ENCODE measurements at regions not wholly inside any gene's neighbourhood (a gene's known extent, or its start where the extent isn't known, plus 50 kb on each side); places are given as distances from the start of the nearest gene placed in this dataset.
"Not testable (repeated sequence)": the region's sequence is repeated elsewhere in the genome, so short reads cannot be mapped to it uniquely, and the experiment has no call there.

DNA sequence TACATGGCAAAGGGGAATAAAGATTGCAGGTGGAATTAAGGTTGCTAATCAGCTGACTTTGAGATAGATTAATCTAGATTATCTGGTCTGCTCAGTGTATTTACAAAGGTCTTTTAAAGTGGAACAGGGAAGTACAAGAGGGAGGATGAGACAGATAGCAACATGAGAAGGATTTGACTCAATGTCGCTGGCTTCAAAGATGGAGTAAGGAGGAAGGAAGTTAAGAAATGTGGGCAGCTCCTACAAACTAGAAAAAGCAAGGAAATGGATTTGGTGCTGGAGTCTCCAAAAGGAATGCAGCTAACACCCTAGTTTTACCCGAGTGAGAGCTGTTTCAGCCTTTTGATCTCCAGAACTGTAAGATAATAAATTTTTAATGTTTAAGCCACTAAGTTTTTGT is 180.7 kb upstream of the TTC14 start:
- Mint-ChIP-seq H3K36me3 (no peaks in the 10 kb centered on the region), H3K27ac (no peak overlapping the region), H3K4me3 (no peak overlapping the region), H3K27me3 (no peaks in the 10 kb centered on the region), H3K9me3 (peaks cover 0 to 16% (median 1%) of the 10 kb centered on the region in 7 donors), H3K4me1 (no peaks in the 10 kb centered on the region)
- no peaks in the 10 kb centered on the region for H3K27me3 ChIP-seq (ENCODE audit: control insufficient read depth, insufficient read depth, low read length)
- H3K9me3 ChIP-seq (ENCODE audit: control insufficient read depth in 2 of 2, low read length in 2 of 2), result no peaks in the 10 kb centered on the region
- no peak overlapping the region for H3K27ac ChIP-seq (ENCODE audit: insufficient read depth, low read length, poor library complexity, severe bottlenecking)
- no peaks in the 10 kb centered on the region for H3K4me1 ChIP-seq (ENCODE audit: control insufficient read depth, insufficient read depth, low read length, poor library complexity, severe bottlenecking)
- H3K36me3 ChIP-seq (ENCODE audit: control insufficient read depth, insufficient read depth, low read length), result no peaks in the 10 kb centered on the region
- ATAC-seq (ENCODE audit: low read depth in 2 of 2) (no peak), DNase-seq (no peak)
- H3K4me3 ChIP-seq (ENCODE audit: low read depth, low read length), result no peak overlapping the region

- Mint-ChIP-seq H3K4me3 (peak overlapping the region in 1 of 4 donors; percentile 61), H3K9me3 (peaks cover 0 to 13% (median 1%) of the 10 kb centered on the region in 7 donors), H3K4me1 (no peaks in the 10 kb centered on the region), H3K27me3 (no peaks in the 10 kb centered on the region), H3K27ac (no peak overlapping the region), H3K36me3 (no peaks in the 10 kb centered on the region)
- ATAC-seq (ENCODE audit: low read depth in 2 of 2) (no peak), DNase-seq (no peak)
- no peaks in the 10 kb centered on the region for H3K36me3 ChIP-seq (ENCODE audit: control insufficient read depth, insufficient read depth, low read length)
- H3K9me3 ChIP-seq (ENCODE audit: control insufficient read depth in 2 of 2, low read length in 2 of 2), result no peaks in the 10 kb centered on the region
- H3K4me3 ChIP-seq (ENCODE audit: low read depth, low read length), result no peak overlapping the region
- no peaks in the 10 kb centered on the region for H3K4me1 ChIP-seq (ENCODE audit: control insufficient read depth, insufficient read depth, low read length, poor library complexity, severe bottlenecking)
- no peaks in the 10 kb centered on the region for H3K27me3 ChIP-seq (ENCODE audit: control insufficient read depth, insufficient read depth, low read length)
- no peak overlapping the region for H3K27ac ChIP-seq (ENCODE audit: insufficient read depth, low read length, poor library complexity, severe bottlenecking)
Observed at GRCh38 chr3:180421721-180422120, 180.2 kb upstream of the TTC14 start.

DNA sequence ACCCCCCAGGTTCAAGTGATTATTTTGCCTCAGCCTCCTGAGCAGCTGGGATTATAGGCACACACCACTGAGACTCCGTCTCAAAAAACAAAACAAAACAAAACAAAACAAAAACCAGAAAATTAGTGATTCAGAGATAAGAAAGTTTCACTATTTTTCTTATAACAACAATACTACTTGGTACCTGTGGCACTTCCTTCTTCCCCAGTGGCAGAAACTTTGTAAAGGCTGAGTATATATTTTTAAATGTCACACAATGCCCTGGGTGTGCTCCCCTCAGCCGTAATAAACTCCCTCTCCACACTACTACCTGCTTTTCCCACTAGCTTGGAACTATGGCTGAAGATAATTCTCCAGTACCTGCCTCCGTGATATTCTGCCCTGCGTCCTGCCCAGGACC is 177.7 kb upstream of the TTC14 start:
- not testable (repeated sequence) for H3K4me1 Mint-ChIP-seq; H3K27ac Mint-ChIP-seq; H3K27me3 Mint-ChIP-seq; H3K36me3 ChIP-seq (ENCODE audit: control insufficient read depth, insufficient read depth, low read length); H3K27ac ChIP-seq (ENCODE audit: insufficient read depth, low read length, poor library complexity, severe bottlenecking); H3K4me1 ChIP-seq (ENCODE audit: control insufficient read depth, insufficient read depth, low read length, poor library complexity, severe bottlenecking); H3K27me3 ChIP-seq (ENCODE audit: control insufficient read depth, insufficient read depth, low read length); H3K4me3 ChIP-seq (ENCODE audit: low read depth, low read length); H3K36me3 Mint-ChIP-seq; ATAC-seq (ENCODE audit: low read depth in 2 of 2); DNase-seq; H3K4me3 Mint-ChIP-seq; H3K9me3 ChIP-seq (ENCODE audit: control insufficient read depth in 2 of 2, low read length in 2 of 2)
- H3K9me3 Mint-ChIP-seq, result peaks cover 0 to 17% (median 1%) of the 10 kb centered on the region in 7 donors

- DNase-seq, result no peak
- no peaks in the 10 kb centered on the region for H3K9me3 ChIP-seq (ENCODE audit: control insufficient read depth in 2 of 2, low read length in 2 of 2)
- H3K27ac ChIP-seq (ENCODE audit: insufficient read depth, low read length, poor library complexity, severe bottlenecking), result no peak overlapping the region
- H3K4me1 ChIP-seq (ENCODE audit: control insufficient read depth, insufficient read depth, low read length, poor library complexity, severe bottlenecking), result no peaks in the 10 kb centered on the region
- Mint-ChIP-seq H3K4me3 (no peak overlapping the region), H3K36me3 (no peaks in the 10 kb centered on the region), H3K27me3 (no peaks in the 10 kb centered on the region), H3K4me1 (no peaks in the 10 kb centered on the region), H3K27ac (no peak overlapping the region), H3K9me3 (peaks cover 0 to 19% (median 4%) of the 10 kb centered on the region in 7 donors)
- no peak overlapping the region for H3K4me3 ChIP-seq (ENCODE audit: low read depth, low read length)
- no peaks in the 10 kb centered on the region for H3K36me3 ChIP-seq (ENCODE audit: control insufficient read depth, insufficient read depth, low read length)
- H3K27me3 ChIP-seq (ENCODE audit: control insufficient read depth, insufficient read depth, low read length), result no peaks in the 10 kb centered on the region
- ATAC-seq (ENCODE audit: low read depth in 2 of 2), result no peak
Observed at GRCh38 chr3:180430896-180431295, 171.1 kb upstream of the TTC14 start.

GRCh38 chr3:180433152-180433551 is 168.8 kb upstream of the TTC14 start:
- Histone ChIP-seq H3K4me1 (ENCODE audit: control insufficient read depth, insufficient read depth, low read length, poor library complexity, severe bottlenecking) (no peaks in the 10 kb centered on the region), H3K27me3 (ENCODE audit: control insufficient read depth, insufficient read depth, low read length) (no peaks in the 10 kb centered on the region), H3K36me3 (ENCODE audit: control insufficient read depth, insufficient read depth, low read length) (no peaks in the 10 kb centered on the region), H3K4me3 (ENCODE audit: low read depth, low read length) (no peak overlapping the region), H3K9me3 (ENCODE audit: control insufficient read depth in 2 of 2, low read length in 2 of 2) (no peaks in the 10 kb centered on the region), H3K27ac (ENCODE audit: insufficient read depth, low read length, poor library complexity, severe bottlenecking) (no peak overlapping the region)
- H3K4me1 Mint-ChIP-seq, result no peaks in the 10 kb centered on the region
- H3K27me3 Mint-ChIP-seq, result no peaks in the 10 kb centered on the region
- H3K9me3 Mint-ChIP-seq, result peaks cover 0 to 23% (median 4%) of the 10 kb centered on the region in 7 donors
- H3K27ac Mint-ChIP-seq, result no peak overlapping the region
- DNase-seq, result no peak
- H3K36me3 Mint-ChIP-seq, result no peaks in the 10 kb centered on the region
- no peak for ATAC-seq (ENCODE audit: low read depth in 2 of 2)
- no peak overlapping the region for H3K4me3 Mint-ChIP-seq

DNA sequence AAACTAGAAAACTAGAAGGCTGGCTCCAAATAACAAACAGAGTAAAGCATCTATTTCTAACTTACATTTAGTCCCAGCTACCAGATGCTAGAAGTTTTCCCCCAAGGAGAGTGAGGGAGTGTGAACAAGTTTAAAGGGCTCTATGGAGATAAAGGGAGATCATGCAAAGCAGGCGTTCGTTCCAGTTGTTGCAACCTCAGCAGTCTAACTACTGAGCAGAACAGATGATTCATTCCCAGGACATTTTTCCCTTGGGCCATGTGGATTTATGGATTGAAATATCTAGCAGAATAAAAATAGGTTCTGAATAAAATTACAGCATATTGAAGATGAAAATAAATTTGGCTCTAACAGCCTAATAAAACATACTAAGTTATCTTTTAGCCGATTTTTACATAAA is 154.8 kb upstream of the TTC14 start:
- no peaks in the 10 kb centered on the region for H3K9me3 ChIP-seq (ENCODE audit: control insufficient read depth in 2 of 2, low read length in 2 of 2)
- ATAC-seq (ENCODE audit: low read depth in 2 of 2), result no peak

GRCh38 chr3:180448407-180448806 is 153.6 kb upstream of the TTC14 start:
- H3K36me3 Mint-ChIP-seq; H3K36me3 ChIP-seq (ENCODE audit: control insufficient read depth, insufficient read depth, low read length); H3K27ac Mint-ChIP-seq; DNase-seq; H3K9me3 Mint-ChIP-seq; H3K4me3 ChIP-seq (ENCODE audit: low read depth, low read length); H3K4me3 Mint-ChIP-seq; ATAC-seq (ENCODE audit: low read depth in 2 of 2); H3K4me1 ChIP-seq (ENCODE audit: control insufficient read depth, insufficient read depth, low read length, poor library complexity, severe bottlenecking); H3K27me3 Mint-ChIP-seq; H3K27me3 ChIP-seq (ENCODE audit: control insufficient read depth, insufficient read depth, low read length); H3K4me1 Mint-ChIP-seq; H3K9me3 ChIP-seq (ENCODE audit: control insufficient read depth in 2 of 2, low read length in 2 of 2); H3K27ac ChIP-seq (ENCODE audit: insufficient read depth, low read length, poor library complexity, severe bottlenecking): not testable (repeated sequence)

More for the DNA sequence above, 154.8 kb upstream of the TTC14 start:
- H3K9me3 Mint-ChIP-seq, result peaks cover 0 to 7% (median 2%) of the 10 kb centered on the region in 7 donors
- H3K27me3 ChIP-seq (ENCODE audit: control insufficient read depth, insufficient read depth, low read length), result no peaks in the 10 kb centered on the region
- DNase-seq, result no peak
- H3K4me3 ChIP-seq (ENCODE audit: low read depth, low read length), result no peak overlapping the region
- no peaks in the 10 kb centered on the region for H3K4me1 Mint-ChIP-seq
- no peaks in the 10 kb centered on the region for H3K36me3 ChIP-seq (ENCODE audit: control insufficient read depth, insufficient read depth, low read length)
- H3K27ac Mint-ChIP-seq, result no peak overlapping the region
- no peaks in the 10 kb centered on the region for H3K4me1 ChIP-seq (ENCODE audit: control insufficient read depth, insufficient read depth, low read length, poor library complexity, severe bottlenecking)
- no peaks in the 10 kb centered on the region for H3K36me3 Mint-ChIP-seq
- H3K4me3 Mint-ChIP-seq, result no peak overlapping the region
- no peak overlapping the region for H3K27ac ChIP-seq (ENCODE audit: insufficient read depth, low read length, poor library complexity, severe bottlenecking)
- no peaks in the 10 kb centered on the region for H3K27me3 Mint-ChIP-seq

DNA sequence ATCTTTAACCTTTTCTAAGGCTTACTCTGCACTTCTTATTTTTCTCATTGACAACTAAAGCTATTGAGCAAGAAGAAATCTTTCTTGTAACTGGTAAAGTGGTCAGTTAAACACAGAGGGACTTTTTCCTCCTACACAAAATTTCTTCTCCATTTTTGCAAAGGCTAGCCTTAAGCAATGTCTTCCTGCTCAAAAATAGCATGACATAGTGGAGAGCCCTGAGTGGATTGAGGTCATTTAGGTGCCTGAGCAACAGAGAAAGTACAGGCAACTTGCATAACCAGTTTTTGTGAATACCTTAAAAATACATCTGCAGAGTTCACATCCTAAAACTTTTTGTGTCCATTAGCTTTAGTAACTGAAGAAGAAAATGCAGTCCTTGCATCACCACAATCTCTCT is 144.7 kb upstream of the TTC14 start:
- H3K4me3 ChIP-seq (ENCODE audit: low read depth, low read length), result no peak overlapping the region
- no peak for DNase-seq
- ATAC-seq (ENCODE audit: low read depth in 2 of 2), result no peak
- Mint-ChIP-seq H3K4me3 (no peak overlapping the region), H3K27me3 (no peaks in the 10 kb centered on the region), H3K36me3 (no peaks in the 10 kb centered on the region), H3K9me3 (peaks cover 0 to 8% (median 0%) of the 10 kb centered on the region in 7 donors), H3K4me1 (no peaks in the 10 kb centered on the region), H3K27ac (no peak overlapping the region)
- H3K27ac ChIP-seq (ENCODE audit: insufficient read depth, low read length, poor library complexity, severe bottlenecking), result no peak overlapping the region
- H3K36me3 ChIP-seq (ENCODE audit: control insufficient read depth, insufficient read depth, low read length), result no peaks in the 10 kb centered on the region
- no peaks in the 10 kb centered on the region for H3K4me1 ChIP-seq (ENCODE audit: control insufficient read depth, insufficient read depth, low read length, poor library complexity, severe bottlenecking)
- H3K27me3 ChIP-seq (ENCODE audit: control insufficient read depth, insufficient read depth, low read length), result no peaks in the 10 kb centered on the region
- no peaks in the 10 kb centered on the region for H3K9me3 ChIP-seq (ENCODE audit: control insufficient read depth in 2 of 2, low read length in 2 of 2)
